HG03442 (cell line): ENCODE measurements at regions not wholly inside any gene's neighbourhood (a gene's known extent, or its start where the extent isn't known, plus 50 kb on each side); places are given as distances from the start of the nearest gene placed in this dataset.

Experiments used
- ATAC-seq: cut with Tn5 transposase; IDR thresholded peaks from one replicate; pipeline ENCODE4 v1.9.1; 2021; ENCODE audit warnings: mild to moderate bottlenecking, moderate library complexity; ENCODE audit not compliant: unreplicated experiment

GRCh38 chr6:95240514-95240913 lies 336.8 kb upstream of the MANEA start:
- no peak for ATAC-seq

- no peak for ATAC-seq
Measured at GRCh38 chr6:95242560-95242959, 334.8 kb upstream of the MANEA start.

- no peak for ATAC-seq
Measured at GRCh38 chr6:95243053-95243452, 334.3 kb upstream of the MANEA start.

GRCh38 chr6:95244751-95245150 lies 332.6 kb upstream of the MANEA start:
- ATAC-seq, result no peak

- ATAC-seq, result no peak
Measured at GRCh38 chr6:95248499-95248898, 328.8 kb upstream of the MANEA start.

- ATAC-seq, result no peak
Measured at GRCh38 chr6:95249175-95249574, 328.2 kb upstream of the MANEA start.

- ATAC-seq, result no peak
Measured at GRCh38 chr6:95249661-95250060, 327.7 kb upstream of the MANEA start.

- no peak for ATAC-seq
Measured at GRCh38 chr6:95263840-95264239, 313.5 kb upstream of the MANEA start.

GRCh38 chr6:95266537-95267258 lies 310.6 kb upstream of the MANEA start:
- ATAC-seq, result no peak

- no peak for ATAC-seq
Measured at GRCh38 chr6:95274686-95275235, 302.6 kb upstream of the MANEA start.

GRCh38 chr6:95279616-95280015 lies 297.7 kb upstream of the MANEA start:
- ATAC-seq, result no peak

- no peak for ATAC-seq
Measured at GRCh38 chr6:95280686-95281273, 296.6 kb upstream of the MANEA start.

- ATAC-seq, result no peak
Measured at GRCh38 chr6:95285881-95286280, 291.5 kb upstream of the MANEA start.

GRCh38 chr6:95286874-95287273 lies 290.5 kb upstream of the MANEA start:
- ATAC-seq, result no peak

GRCh38 chr6:95288251-95288650 lies 289.1 kb upstream of the MANEA start:
- no peak for ATAC-seq

GRCh38 chr6:95292011-95292410 lies 285.3 kb upstream of the MANEA start:
- ATAC-seq, result no peak

GRCh38 chr6:95293257-95293656 lies 284.1 kb upstream of the MANEA start:
- no peak for ATAC-seq

GRCh38 chr6:95294043-95294442 lies 283.3 kb upstream of the MANEA start:
- no peak for ATAC-seq

GRCh38 chr6:95309545-95309944 lies 267.8 kb upstream of the MANEA start:
- no peak for ATAC-seq

GRCh38 chr6:95318137-95318536 lies 259.2 kb upstream of the MANEA start:
- no peak for ATAC-seq

- ATAC-seq, result no peak
Measured at GRCh38 chr6:95321126-95321525, 256.2 kb upstream of the MANEA start.

GRCh38 chr6:95325916-95326315 lies 251.4 kb upstream of the MANEA start:
- ATAC-seq, result no peak

GRCh38 chr6:95328231-95328630 lies 249.1 kb upstream of the MANEA start:
- ATAC-seq, result no peak
